ENCODE measurements at regions not wholly inside any gene's neighbourhood (a gene's known extent, or its start where the extent isn't known, plus 50 kb on each side); places are given as distances from the start of the nearest gene placed in this dataset.

DNA sequence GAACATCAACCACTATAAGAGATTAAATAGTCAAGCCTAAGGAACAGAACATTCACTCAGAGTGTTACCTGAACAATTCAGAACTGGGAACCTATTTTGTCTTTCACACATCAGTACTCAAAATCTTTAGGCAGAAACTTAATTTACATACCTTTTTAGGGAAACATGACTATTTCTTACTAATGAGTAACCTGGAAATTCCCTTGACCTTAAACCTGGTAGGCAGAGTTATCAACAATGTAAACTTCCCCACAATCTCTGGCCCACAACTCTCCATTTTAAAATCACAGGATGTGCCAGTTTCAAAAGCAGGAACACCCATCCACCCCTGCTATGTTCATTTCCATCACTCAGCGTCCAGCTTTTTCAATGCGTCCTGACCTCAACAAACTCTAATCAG lies 132.9 kb upstream of the ANKFN1 start:
- H3K36me3 ChIP-seq: no peaks in the 10 kb centered on the region
- TF ChIP-seq CTCF (IDR thresholded peaks at IDR 0.05) (no peak), POLR2A (IDR thresholded peaks at IDR 0.05) (no peak), POLR2AphosphoS5 (IDR thresholded peaks at IDR 0.05) (no peak)
- no peak for DNase-seq (ENCODE audit: low spot score in 2 of 2)
- H3K4me1 ChIP-seq: no peaks in the 10 kb centered on the region
- peaks cover 0 to 3% of the 10 kb centered on the region in 2 donors for H3K27me3 ChIP-seq
- no peaks in the 10 kb centered on the region for H3K9me3 ChIP-seq
- no peak overlapping the region for H3K4me3 ChIP-seq
- no peak overlapping the region for H3K27ac ChIP-seq
- intact Hi-C loops (cut with DNase I; ENCODE audit: low total_unique reads): no loop called here

- intact Hi-C loops (cut with DNase I; ENCODE audit: low total_unique reads): no loop called here
- Histone ChIP-seq H3K4me1 (no peaks in the 10 kb centered on the region), H3K4me3 (no peak overlapping the region), H3K27me3 (peaks cover 0 to 3% of the 10 kb centered on the region in 2 donors), H3K36me3 (no peaks in the 10 kb centered on the region), H3K27ac (no peak overlapping the region), H3K9me3 (no peaks in the 10 kb centered on the region)
- no peak for TF ChIP-seq POLR2AphosphoS5 (IDR thresholded peaks at IDR 0.05)
- no peak for TF ChIP-seq POLR2A (IDR thresholded peaks at IDR 0.05)
- TF ChIP-seq CTCF (IDR thresholded peaks at IDR 0.05): no peak
- no peak for DNase-seq (ENCODE audit: low spot score in 2 of 2)
Measured at GRCh38 chr17:56021681-56022190, 131.5 kb upstream of the ANKFN1 start.

GRCh38 chr17:56023851-56024250 lies 129.4 kb upstream of the ANKFN1 start:
- intact Hi-C loops (cut with DNase I; ENCODE audit: low total_unique reads): no loop called here

DNA sequence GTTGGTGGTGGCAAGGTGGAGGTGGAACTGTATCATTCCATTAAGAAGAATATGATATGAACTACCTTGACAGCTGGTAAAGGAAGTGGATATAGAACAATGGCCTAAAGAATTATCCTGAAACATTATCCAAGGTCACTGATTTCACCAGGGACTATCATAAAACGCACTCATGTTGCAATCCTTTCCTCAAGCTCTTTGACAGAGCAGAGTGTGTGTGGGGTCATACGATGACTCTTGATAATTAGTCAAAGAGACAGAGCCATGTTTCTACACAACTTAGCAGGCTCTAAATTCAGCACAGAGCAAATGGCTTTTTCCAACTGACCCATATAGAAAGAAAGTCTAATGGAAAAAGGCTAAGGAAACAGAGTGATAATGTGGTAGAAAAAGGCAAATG lies 126.4 kb upstream of the ANKFN1 start:
- intact Hi-C loops (cut with DNase I; ENCODE audit: low total_unique reads): no loop called here
- DNase-seq (ENCODE audit: low spot score in 2 of 2): no peak
- no peak for TF ChIP-seq POLR2A (IDR thresholded peaks at IDR 0.05)
- TF ChIP-seq POLR2AphosphoS5 (IDR thresholded peaks at IDR 0.05): no peak
- TF ChIP-seq CTCF (IDR thresholded peaks at IDR 0.05): no peak
- Histone ChIP-seq H3K4me3 (no peak overlapping the region), H3K9me3 (no peaks in the 10 kb centered on the region), H3K4me1 (no peaks in the 10 kb centered on the region), H3K36me3 (no peaks in the 10 kb centered on the region), H3K27me3 (no peaks in the 10 kb centered on the region), H3K27ac (no peak overlapping the region)

More at GRCh38 chr17:56023851-56024250, 129.4 kb upstream of the ANKFN1 start:
- Histone ChIP-seq H3K4me3 (no peak overlapping the region), H3K9me3 (no peaks in the 10 kb centered on the region), H3K27me3 (peaks cover 0 to 3% of the 10 kb centered on the region in 2 donors), H3K27ac (no peak overlapping the region), H3K4me1 (no peaks in the 10 kb centered on the region), H3K36me3 (no peaks in the 10 kb centered on the region)
- DNase-seq (ENCODE audit: low spot score in 2 of 2): no peak
- TF ChIP-seq CTCF (IDR thresholded peaks at IDR 0.05) (no peak), POLR2A (IDR thresholded peaks at IDR 0.05) (no peak), POLR2AphosphoS5 (IDR thresholded peaks at IDR 0.05) (no peak)

GRCh38 chr17:56028837-56029236 lies 124.4 kb upstream of the ANKFN1 start:
- Histone ChIP-seq H3K27ac (no peak overlapping the region), H3K4me1 (no peaks in the 10 kb centered on the region), H3K4me3 (no peak overlapping the region), H3K9me3 (no peaks in the 10 kb centered on the region), H3K27me3 (no peaks in the 10 kb centered on the region), H3K36me3 (no peaks in the 10 kb centered on the region)
- no peak for DNase-seq (ENCODE audit: low spot score in 2 of 2)
- TF ChIP-seq POLR2A (IDR thresholded peaks at IDR 0.05) (no peak), POLR2AphosphoS5 (IDR thresholded peaks at IDR 0.05) (no peak), CTCF (IDR thresholded peaks at IDR 0.05) (no peak)
- intact Hi-C loops (cut with DNase I; ENCODE audit: low total_unique reads): no loop called here

Data from breast epithelium (tissue), 4 donors.